ENCODE measurements at regions not wholly inside any gene's neighbourhood (a gene's known extent, or its start where the extent isn't known, plus 50 kb on each side); places are given as distances from the start of the nearest gene placed in this dataset.

GRCh38 chr21:41671212-41671762, 95.6 kb downstream of the RIPK4 start:
- no peak for DNase-seq (ENCODE audit: low read depth)

GRCh38 chr21:41670056-41670805, 96.6 kb downstream of the RIPK4 start:
- no peak for DNase-seq (ENCODE audit: low read depth)

GRCh38 chr21:41669533-41669830, 97.4 kb downstream of the RIPK4 start:
- no peak for DNase-seq (ENCODE audit: low read depth)

- DNase-seq (ENCODE audit: low read depth) = no peak
Observed at GRCh38 chr21:41668686-41669532, 97.9 kb downstream of the RIPK4 start.

GRCh38 chr21:41668051-41668541, 98.8 kb downstream of the RIPK4 start:
- no peak for DNase-seq (ENCODE audit: low read depth)

- no peak for DNase-seq (ENCODE audit: low read depth)
Observed at GRCh38 chr21:41667136-41667535, 99.7 kb downstream of the RIPK4 start.

GRCh38 chr21:41666641-41667081, 100.2 kb downstream of the RIPK4 start:
- no peak for DNase-seq (ENCODE audit: low read depth)

GRCh38 chr21:41665766-41666595, 100.9 kb downstream of the RIPK4 start:
- DNase-seq (ENCODE audit: low read depth) = no peak

GRCh38 chr21:41664881-41665765, 101.7 kb downstream of the RIPK4 start:
- no peak for DNase-seq (ENCODE audit: low read depth)

GRCh38 chr21:41663805-41664788, 102.8 kb downstream of the RIPK4 start:
- DNase-seq (ENCODE audit: low read depth) = no peak

- no peak for DNase-seq (ENCODE audit: low read depth)
Observed at GRCh38 chr21:41662761-41663160, 104.1 kb downstream of the RIPK4 start.

- no peak for DNase-seq (ENCODE audit: low read depth)
Observed at GRCh38 chr21:41662161-41662560, 104.7 kb downstream of the RIPK4 start.

- DNase-seq (ENCODE audit: low read depth) = no peak
Observed at GRCh38 chr21:41660748-41661147, 106.1 kb downstream of the RIPK4 start.

- DNase-seq (ENCODE audit: low read depth) = no peak
Observed at GRCh38 chr21:41659791-41660560, 106.9 kb downstream of the RIPK4 start.

- no peak for DNase-seq (ENCODE audit: low read depth)
Observed at GRCh38 chr21:41656946-41657525, 109.8 kb downstream of the RIPK4 start.

- DNase-seq (ENCODE audit: low read depth) = no peak
Observed at GRCh38 chr21:41655259-41655658, 111.6 kb downstream of the RIPK4 start.

GRCh38 chr21:41653954-41654491, 112.8 kb downstream of the RIPK4 start:
- no peak for DNase-seq (ENCODE audit: low read depth)

GRCh38 chr21:41653243-41653953, 113.5 kb downstream of the RIPK4 start:
- DNase-seq (ENCODE audit: low read depth) = no peak
